Suprapubic skin (tissue), 3 donors: ENCODE measurements at regions not wholly inside any gene's neighbourhood (a gene's known extent, or its start where the extent isn't known, plus 50 kb on each side); places are given as distances from the start of the nearest gene placed in this dataset.

ENCODE experiments used
- POLR2A ChIP-seq, 2 donors: fragments of 450-650 bp; IDR thresholded peaks; one replicate each; pipeline ENCODE4 v1.6.1; 2017; ENCODE audit warnings: antibody characterized with exemption in 2 of 2, mild to moderate bottlenecking in 2 of 2, moderate library complexity in 2 of 2
- TF ChIP-seq, protein P1 (sequence below), 2 donors: fragments of 200-600 bp in 1 of 2; fragments of 450-650 bp in 1 of 2; sonication (generic) in 1 of 2; IDR thresholded peaks; one replicate each; pipeline ENCODE4 v1.5.1; 2016 to 2019; ENCODE audit warnings: antibody characterized with exemption in 2 of 2, mild to moderate bottlenecking in 1 of 2, moderate library complexity in 1 of 2

DNA sequence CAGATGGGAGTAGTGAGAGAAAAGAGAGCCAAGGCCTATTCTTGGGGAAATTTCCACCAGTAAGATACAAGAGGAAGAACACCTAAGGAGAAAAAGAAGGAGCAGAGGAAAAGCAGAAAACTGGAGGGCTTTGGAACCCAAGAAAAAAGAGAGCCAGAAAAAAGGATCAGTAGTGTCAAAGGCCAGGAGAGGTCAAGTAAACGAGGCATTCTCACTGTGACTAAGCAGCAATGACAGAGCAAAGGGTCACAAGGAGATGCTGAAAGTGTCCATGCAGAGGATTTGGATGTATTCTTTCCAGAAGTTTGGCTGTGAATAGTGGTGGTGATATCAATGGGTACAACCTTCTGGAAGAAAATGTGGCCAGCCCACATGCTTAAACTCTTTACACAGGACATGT is 109.5 kb downstream of the DYNAP start:
- TF ChIP-seq, protein P1, sequence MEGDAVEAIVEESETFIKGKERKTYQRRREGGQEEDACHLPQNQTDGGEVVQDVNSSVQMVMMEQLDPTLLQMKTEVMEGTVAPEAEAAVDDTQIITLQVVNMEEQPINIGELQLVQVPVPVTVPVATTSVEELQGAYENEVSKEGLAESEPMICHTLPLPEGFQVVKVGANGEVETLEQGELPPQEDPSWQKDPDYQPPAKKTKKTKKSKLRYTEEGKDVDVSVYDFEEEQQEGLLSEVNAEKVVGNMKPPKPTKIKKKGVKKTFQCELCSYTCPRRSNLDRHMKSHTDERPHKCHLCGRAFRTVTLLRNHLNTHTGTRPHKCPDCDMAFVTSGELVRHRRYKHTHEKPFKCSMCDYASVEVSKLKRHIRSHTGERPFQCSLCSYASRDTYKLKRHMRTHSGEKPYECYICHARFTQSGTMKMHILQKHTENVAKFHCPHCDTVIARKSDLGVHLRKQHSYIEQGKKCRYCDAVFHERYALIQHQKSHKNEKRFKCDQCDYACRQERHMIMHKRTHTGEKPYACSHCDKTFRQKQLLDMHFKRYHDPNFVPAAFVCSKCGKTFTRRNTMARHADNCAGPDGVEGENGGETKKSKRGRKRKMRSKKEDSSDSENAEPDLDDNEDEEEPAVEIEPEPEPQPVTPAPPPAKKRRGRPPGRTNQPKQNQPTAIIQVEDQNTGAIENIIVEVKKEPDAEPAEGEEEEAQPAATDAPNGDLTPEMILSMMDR (IDR thresholded peaks at IDR 0.05), result no peak
- TF ChIP-seq POLR2A (IDR thresholded peaks at IDR 0.05), result no peak
